Loucy (cell line): ENCODE measurements at regions not wholly inside any gene's neighbourhood (a gene's known extent, or its start where the extent isn't known, plus 50 kb on each side); places are given as distances from the start of the nearest gene placed in this dataset.

Source experiments
- EZH2phosphoT487 ChIP-seq: fragments of 200-600 bp; IDR thresholded peaks from 2 replicates; pipeline ENCODE4 v1.6.1; 2018; ENCODE audit warnings: antibody characterized with exemption, mild to moderate bottlenecking, moderate library complexity, borderline replicate concordance
- TF ChIP-seq, protein P1 (sequence below): fragments of 200-600 bp; sonication (generic); conservative IDR thresholded peaks from 2 replicates; pipeline ENCODE4 v1.5.1; 2014; ENCODE audit warnings: mild to moderate bottlenecking, antibody characterized with exemption, low read length

DNA sequence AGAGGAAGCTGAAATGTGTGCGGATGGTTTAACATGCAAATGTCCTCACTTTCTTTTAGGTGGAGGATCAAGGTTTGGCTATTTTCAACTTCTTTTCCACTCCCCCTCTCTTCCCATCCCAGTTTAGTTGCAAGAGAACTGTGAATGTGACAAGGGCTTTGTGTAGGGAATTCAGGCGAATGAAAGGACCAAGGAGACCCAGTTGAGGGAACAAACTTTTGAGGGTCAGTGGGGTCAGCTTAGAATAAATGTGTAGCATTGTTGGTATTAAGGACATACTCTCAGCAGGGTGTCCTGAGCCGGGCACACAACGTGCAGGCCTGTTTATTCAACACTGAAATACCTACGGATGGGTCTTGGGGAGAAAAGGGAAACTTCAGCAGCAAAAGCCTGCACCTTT, 346.0 kb downstream of the PMP22 start:
- TF ChIP-seq, protein P1, sequence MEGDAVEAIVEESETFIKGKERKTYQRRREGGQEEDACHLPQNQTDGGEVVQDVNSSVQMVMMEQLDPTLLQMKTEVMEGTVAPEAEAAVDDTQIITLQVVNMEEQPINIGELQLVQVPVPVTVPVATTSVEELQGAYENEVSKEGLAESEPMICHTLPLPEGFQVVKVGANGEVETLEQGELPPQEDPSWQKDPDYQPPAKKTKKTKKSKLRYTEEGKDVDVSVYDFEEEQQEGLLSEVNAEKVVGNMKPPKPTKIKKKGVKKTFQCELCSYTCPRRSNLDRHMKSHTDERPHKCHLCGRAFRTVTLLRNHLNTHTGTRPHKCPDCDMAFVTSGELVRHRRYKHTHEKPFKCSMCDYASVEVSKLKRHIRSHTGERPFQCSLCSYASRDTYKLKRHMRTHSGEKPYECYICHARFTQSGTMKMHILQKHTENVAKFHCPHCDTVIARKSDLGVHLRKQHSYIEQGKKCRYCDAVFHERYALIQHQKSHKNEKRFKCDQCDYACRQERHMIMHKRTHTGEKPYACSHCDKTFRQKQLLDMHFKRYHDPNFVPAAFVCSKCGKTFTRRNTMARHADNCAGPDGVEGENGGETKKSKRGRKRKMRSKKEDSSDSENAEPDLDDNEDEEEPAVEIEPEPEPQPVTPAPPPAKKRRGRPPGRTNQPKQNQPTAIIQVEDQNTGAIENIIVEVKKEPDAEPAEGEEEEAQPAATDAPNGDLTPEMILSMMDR, result no peak
- TF ChIP-seq EZH2phosphoT487, result no peak
